ENCODE measurements at regions not wholly inside any gene's neighbourhood (a gene's known extent, or its start where the extent isn't known, plus 50 kb on each side); places are given as distances from the start of the nearest gene placed in this dataset.

DNA sequence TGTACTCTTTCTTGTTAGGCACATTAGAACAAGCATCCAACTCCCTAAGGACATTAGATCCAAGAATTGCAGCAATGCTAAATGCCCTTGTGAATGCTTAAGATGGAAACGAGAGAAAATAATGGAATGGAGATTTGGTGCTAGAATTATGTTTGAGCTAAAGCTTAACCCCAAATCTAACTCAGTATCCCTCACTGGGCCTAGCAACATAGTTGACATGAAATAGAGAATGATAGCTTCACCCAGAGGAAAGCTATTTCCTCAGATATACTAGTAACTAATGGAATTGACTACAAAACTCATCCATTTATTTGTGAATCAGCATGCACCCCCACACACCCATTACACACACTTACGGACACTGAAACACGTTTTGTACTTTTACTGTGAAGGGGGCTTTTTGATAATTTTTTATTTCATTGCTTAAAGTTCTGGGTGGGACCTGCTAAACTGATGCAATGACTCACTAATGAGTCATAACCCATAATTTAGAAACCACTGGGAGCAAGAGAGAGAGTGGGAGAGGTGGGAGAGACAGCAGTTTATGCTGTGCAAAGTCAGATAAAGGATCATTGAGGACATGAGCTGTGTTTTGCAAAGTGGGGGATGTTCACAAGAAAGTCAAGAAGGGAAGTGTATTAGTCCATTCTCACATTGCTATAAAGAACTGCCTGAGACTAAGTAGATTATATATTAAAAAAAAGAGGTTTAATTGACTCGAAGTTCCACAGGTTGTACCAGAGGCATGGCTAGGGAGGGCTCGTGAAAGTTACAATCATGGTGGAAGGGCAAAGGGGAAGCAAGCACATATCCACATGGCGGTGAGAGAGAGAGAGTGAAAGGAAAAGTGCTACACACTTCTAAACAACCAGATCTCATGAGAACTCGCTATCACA, 382.7 kb downstream of the SFMBT2 start:
- peak; percentile 52 for DNase-seq (ENCODE audit: low read depth)

DNA sequence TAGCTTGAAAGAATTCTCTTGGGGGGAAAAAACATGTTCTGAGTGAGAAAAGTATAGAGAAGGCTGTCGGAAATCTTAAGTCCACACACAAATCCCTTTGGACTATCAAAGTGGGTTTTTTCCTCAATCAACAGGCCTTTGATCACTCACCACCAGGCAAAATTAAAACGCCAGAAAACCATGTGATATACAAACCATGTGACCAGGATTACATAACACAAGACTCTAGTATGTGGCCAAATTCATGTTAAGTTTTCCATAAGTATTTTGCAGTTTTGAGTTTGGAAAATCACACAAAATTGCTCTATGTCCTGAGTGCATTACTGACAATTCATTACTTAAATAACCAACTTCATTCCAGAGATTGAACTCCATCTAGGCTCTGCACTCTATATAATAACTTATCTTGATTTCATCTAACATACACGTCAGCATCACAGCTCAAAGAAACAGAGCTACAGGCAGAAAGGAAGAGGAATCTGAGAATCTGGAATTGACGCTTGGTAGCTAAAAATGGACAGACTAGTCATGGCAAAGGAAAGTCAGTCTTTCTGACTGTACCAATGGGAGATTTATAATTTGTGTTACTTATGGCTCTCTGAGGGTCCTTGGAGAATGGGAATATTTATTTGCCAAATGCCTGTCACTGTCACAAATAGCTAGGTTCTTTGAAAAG, 383.5 kb downstream of the SFMBT2 start:
- no peak for DNase-seq (ENCODE audit: low read depth)

DNA sequence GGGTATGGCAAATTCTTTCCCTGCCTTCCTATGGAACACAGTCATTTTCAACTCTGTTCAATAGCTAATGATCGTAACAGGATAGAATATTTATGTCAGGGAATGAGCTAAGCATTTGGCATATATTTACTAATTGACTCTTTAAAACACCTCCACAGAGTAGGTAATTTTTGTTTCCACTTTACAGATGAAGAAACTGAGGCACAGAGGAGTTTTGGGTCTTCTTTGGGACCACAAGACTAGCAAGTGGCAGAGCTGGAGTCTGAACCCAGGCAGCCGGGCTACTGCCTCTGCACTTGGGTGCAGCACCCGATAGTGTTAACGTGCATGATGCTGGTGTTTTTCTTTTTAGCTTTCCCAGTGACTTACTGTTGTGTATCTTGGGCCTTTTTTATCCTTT, 384.0 kb downstream of the SFMBT2 start:
- DNase-seq (ENCODE audit: low read depth) = no peak

DNA sequence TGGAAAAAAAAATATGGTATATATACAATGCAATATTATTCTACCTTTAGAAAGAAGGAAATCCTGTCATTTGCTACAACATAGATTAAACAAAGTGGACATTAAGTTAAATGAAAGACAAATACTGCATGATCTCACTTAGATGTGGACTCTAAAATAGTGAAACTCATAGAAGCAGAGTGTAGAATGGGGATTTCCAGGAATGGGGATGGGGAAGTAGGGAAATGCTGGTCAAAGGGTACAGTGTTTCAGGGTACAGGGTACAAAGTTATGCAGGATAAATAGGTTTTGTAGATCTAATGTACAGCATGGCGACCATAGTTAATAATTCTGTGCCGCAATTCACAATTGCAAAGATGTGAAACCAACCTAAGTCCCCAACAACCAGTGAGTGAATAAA, 385.5 kb downstream of the SFMBT2 start:
- no peak for DNase-seq (ENCODE audit: low read depth)

DNA sequence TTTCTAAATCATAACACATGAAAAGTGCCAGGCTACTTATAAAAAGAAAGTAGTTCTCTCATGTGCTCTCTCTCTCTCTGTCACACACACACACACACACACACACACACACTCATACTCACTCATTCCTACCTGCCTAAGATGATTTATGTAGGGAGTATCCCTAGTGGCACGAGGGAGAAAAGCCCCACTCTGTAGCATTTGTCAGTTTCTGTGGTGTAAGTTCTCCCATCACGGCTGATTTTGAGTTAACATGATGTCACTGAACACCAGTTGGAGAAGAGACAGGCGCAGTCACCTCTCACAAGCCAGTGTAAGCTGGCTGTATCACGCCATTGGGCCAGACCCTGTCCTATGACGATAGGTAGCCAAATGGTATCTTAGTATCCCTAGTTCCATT, 395.4 kb downstream of the SFMBT2 start:
- peak; percentile 11 for DNase-seq (ENCODE audit: low read depth)

DNA sequence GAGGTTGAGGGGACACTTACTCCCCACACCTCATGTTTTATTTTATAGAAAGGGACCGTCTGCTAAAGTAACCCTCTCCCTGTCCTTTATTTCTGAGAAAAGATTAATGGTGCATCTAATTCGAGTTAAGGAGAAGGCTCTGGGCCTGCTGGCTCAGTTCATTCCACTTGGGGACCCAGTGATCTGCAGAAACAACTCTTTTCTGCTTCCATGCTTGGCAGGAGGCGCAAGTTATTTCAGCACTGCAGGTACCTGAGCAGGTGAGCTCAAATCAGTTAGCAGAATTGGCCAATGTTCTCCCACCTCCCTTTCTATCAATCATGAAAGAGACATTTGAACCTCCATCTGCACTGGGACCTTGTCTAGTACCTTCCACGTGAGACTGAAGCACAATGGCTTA, 396.1 kb downstream of the SFMBT2 start:
- no peak for DNase-seq (ENCODE audit: low read depth)

DNA sequence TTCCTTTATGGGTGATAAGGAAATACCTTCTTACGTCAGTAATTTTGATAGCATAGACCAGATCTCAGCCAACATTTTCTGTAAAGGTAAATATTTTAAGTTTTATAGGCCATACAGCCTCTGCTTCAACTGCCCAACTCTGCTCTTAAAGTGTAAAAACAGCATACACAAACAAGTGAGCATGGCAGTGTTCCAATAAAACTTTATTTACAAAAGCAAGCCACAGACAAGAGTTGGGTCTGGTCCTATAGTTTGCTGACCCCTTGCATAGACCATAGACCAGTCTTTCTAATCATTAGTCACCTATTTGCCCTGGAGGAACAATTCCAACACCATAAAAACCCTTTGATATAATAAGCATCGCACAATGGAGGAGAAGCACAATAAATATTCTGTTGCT, 398.8 kb downstream of the SFMBT2 start:
- no peak for DNase-seq (ENCODE audit: low read depth)

DNA sequence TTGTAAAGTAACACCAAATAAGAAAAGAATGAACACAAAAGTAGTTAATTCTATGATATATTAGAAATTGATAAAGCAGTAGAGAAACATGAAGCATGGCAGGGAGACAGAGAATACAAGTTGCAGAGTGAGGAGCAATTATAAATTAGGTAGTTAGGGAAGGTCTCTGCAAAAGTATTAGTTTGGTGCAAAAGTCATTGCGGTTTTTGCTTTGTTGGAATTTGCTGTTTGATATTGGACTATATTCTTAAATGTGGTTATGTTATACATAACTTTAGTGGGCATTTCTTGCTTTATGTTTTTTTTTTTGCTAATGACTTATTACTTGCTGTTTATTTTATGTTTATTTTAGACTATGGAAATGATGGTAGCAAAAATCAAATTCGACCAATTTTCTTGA, 402.2 kb downstream of the SFMBT2 start:
- DNase-seq (ENCODE audit: low read depth) = no peak

DNA sequence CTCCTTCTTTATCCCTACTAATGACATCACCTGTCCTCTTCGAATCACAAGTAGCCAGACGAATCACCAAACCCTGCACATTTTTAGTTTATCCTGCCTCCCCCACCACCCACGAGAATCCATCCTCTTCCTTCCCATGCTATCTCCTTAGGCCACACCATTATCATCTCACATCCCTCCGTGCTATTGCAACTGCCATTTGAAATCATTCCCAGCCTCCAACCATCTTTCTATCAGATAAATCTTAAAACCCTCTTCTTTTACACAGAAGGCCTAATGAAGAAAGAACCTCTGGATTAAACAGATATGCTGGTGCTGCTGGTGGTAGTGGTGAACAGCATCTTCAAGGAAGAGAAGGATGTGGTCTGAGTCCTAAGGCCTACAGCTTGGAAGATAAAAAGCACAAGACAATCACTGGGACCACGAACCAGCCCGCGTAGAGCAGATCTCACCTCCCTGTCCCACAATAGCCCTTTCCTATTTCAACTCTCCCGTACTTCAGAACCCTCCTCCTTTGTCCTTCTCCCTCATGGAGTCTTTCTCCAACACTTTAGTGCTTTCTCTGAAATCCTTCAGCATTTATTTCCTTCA, 403.1 kb downstream of the SFMBT2 start:
- DNase-seq (ENCODE audit: low read depth) = no peak

DNA sequence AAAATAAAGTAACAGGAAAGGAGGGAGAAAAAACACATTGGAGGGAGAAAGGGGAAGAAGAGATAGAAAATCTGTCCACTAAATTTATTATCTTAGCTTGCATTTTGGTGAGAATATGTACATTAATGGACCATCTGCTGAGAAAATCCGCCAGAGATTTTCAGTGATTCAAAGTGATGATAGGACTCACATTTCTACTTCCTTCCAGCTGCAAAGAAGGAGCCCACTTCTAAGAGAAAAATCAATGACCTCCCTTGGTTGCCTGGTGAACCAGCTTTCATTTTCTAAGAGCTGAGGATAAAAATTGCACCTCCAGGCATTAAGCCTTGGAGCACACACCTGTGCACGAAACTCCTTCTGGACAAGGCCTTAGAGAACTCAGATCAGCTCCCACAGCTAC, 404.3 kb downstream of the SFMBT2 start:
- no peak for DNase-seq (ENCODE audit: low read depth)

DNA sequence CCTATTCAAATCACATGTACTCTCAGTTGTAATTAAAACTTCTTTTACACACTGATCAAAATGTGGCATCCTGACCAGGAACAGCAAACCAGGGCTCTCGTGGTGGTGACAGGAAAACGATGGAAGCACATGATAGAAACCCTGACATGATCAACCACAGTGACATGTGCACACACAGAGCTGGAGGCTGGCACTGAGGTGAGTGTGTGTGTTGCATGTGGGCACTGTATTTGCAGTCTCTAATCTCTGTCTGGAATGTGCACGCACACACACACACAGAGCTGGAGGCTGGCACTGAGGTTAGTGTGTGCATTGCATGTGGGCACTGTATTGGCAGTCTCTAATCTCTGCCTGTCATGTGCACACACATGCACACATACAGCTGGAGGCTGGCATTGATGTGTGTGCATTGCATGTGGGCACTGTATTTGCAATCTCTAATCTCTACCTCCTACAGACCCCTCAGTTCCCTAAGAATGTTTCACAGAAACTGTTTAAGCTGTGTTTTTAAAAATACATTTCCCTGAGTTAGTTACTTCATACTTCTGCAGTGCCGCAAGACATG, 406.9 kb downstream of the SFMBT2 start:
- no peak for DNase-seq (ENCODE audit: low read depth)

DNA sequence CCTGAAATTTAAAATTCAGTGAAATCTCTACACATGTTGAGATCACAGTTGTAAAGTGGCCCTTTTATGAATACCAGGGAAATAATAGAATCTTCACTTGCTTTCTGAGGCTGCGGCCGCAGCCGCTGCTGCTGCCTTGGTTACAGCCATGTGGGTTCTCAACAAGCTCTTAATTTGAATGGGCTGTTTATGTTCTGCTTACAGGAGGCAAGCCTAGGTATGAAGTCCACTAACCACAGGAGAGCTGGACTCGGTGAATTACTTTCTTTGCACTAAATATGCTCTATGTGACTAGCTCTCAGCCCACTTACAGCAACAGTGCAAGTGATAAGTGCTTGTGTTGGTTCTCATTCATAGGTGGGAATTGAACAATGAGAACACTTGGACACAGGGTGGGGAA, 410.8 kb downstream of the SFMBT2 start:
- peak; percentile 11 for DNase-seq (ENCODE audit: low read depth)

DNA sequence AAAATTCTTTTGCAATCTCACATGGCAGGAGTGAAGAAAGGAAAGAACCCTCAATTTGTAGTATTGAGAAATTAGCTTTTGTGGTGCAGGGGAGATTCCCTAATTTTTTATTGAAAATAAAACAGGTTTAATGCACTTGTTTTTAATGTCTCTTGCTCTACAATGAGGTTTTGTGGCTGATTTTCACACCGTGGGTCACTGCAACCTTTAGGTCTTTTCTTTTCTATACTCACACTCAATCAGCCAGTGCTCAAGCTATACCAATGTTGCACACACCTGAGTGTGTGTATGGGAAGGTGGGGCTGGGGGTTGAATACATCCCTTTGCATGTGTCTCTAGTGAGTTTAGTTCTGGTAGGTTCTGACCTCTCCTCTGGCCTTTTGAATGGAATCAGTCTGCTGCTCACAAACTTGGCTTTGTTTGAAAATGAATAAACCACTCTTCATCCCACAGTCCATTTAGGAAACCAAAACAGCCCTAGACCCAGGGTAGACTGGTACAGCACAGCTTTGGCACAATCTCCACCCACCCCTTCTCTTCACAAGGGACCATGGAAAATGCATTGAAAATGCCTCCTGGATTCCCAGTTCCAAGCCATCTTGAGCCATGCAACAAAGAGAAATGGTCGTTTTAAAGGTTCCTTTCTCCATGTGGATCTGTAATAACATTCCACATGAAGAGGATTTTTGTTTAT, 411.5 kb downstream of the SFMBT2 start:
- DNase-seq (ENCODE audit: low read depth) = no peak

DNA sequence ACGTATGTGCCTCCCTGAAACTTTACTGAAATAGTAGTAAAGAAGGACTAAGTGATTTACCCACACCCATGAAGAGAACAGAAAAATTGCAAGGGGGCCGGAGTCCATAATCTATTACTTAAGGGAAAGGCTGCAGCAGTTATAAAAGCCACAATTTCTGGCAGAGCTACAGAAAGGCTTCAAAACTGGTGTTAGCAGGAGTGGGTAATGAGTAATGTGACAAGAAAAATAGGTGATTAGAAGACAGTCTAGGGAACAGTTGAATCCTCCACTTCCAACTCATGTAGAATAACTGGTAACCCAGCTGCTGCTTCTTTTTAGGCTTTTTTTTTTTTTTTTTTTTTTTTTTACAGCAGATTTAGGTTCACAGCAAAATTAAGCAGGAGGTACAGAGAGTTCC, 413.3 kb downstream of the SFMBT2 start:
- no peak for DNase-seq (ENCODE audit: low read depth)

DNA sequence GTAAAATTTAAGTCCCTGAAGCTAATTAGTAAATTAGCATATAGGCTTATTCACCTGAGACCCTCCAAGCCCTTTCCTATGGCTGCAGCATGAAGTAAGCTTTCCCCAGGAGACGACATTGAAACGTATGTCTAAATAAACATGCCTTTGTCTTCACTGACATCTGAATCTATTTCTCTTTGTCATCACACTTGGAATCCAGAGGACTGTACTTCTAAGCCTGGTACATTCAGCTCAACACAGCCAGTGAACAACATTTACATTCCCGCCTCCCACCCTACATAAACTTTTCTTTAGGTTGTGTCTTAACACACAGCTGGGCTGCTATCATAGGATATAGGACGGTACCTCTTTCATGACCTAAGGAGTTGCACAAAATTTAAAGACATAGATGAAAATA, 414.4 kb downstream of the SFMBT2 start:
- DNase-seq (ENCODE audit: low read depth) = no peak

DNA sequence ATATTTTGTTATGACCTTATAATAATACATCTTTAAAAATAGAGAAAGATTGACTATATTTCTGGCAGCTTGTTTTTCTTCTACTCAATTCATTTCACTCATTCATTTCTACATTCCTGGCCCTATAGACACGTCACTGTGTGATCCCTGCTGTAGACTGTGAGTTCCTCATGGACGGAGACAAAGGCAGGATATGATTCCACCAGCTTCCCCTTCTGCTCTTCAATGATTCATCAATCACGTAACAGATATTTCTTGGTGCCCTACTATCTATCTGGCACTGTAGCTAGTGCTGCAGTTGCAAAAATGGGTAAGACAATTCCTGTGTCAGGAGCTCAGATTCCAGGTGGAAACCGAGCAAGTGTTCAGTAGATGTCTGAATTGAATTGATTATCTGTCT, 415.0 kb downstream of the SFMBT2 start:
- DNase-seq (ENCODE audit: low read depth) = peak; percentile 13

DNA sequence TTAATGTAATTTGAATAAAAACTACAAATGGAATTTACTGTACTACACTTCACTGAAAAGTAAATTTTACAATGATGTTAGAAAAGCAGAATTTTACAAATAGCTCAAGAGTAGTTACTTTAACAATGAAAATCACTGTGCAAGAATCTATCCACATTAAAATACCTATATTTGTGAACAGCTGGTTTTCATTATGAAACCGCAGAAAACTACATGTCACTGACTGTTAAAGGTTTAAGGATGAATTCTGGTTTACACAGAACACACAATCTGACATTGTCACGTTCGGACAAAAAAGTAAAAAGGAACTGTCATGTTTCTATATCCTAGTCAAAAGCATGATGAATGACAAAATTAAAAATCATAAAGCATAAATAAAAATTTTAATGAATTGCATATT, 415.3 kb upstream of the PRKCQ start:
- no peak for DNase-seq (ENCODE audit: low read depth)

DNA sequence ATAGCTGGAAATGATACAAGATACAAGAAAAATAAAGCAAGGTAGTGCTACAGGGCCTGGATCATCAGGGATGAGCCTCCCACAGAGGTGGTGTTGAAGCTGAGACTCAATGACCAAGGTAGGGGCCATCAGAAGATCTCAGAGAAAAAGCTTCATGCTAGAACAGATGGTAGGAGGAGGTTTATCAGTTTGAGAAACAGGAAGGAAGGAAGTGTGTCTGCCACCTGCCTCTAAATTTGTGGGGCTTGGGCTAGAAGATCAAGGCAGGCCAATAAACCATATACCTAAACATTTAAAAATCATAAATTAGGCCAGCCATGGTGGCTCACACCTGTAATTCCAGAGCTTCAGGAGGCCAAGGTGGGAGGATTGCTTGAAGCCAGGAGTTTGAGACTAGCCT, 410.8 kb upstream of the PRKCQ start:
- DNase-seq (ENCODE audit: low read depth) = no peak

DNA sequence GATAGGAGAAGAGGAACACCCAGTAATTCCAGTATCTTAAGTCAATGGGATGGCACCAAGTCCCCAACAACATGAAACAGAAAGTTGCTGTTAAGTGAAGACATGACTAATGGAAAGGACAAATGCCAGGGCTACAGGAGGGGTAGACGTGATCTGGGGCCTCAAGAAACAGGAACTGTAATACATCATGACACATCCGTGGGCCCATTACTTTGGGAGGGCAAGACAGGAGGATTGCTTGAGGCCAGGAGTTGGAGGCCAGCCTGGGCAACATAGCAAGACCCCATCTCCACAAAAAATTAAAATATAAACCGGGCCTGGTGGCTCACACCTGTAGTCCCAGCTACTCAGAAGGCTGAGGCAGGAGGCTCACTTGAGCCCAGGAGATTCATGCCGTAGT, 408.6 kb upstream of the PRKCQ start:
- DNase-seq (ENCODE audit: low read depth) = peak; percentile 34

DNA sequence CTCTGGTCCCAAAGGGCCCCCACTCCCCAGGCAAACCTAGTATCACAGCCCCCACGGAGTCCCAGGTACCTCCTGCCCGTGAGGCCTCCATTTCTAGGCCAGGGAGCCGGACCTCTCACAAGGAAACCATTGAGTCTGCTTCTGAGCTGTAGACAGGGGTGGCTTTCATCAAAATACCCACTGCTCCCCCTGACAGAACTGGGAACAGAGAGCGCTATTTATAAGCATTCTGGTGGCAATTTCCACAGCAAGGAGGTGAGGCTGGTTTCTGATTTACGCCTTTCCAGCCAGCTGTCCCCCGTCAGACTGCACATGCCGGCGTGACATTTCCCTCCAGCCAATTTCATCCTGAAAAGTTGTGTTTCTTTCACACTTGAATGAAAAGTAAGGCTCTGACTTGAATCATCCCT, 407.5 kb upstream of the PRKCQ start:
- DNase-seq (ENCODE audit: low read depth) = no peak

DNA sequence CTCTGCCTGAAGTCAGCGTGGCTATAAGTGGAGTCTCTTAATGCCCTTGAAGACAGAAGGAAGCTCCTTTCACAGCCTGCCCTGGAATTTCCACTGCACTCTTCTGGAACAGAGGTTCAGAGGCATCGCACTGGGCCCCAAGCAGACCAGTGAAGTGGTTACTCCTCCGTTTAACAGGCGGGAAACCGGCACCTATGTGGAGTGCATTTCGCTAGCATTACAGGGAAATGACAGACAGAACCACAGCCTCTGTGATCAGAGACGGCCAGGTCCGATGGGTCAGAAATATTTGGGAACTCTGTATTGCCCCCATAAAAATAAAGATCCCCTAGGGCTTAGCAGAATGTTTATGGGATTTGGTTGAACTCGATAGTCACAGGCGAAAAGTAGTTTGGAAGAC, 406.9 kb upstream of the PRKCQ start:
- no peak for DNase-seq (ENCODE audit: low read depth)

DNA sequence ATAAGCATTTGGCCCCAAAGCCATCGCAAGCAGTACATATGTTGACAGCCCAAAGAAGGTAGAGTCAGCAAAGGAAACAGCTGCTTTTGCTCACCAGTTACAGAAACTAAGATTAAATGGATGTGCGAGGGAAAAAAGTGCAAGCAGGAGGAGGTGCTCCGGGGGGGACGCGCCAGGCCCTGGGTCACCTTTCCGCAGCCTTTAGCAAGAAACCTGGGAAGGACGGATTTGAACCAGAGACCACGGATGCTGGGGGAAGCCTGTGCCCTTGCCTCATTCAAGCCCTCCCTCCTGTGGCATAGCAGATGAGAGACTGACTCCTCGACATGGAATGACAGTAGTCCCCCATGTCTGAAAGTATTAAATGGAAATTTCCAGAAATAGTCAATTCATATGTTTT, 405.6 kb upstream of the PRKCQ start:
- no peak for DNase-seq (ENCODE audit: low read depth)

Data from M059J (cell line).